GM23338 (cell line): ENCODE measurements at regions not wholly inside any gene's neighbourhood (a gene's known extent, or its start where the extent isn't known, plus 50 kb on each side); places are given as distances from the start of the nearest gene placed in this dataset.

ENCODE experiments used
- ATAC-seq: fragments of 200-7000 bp; cut with Tn5 transposase; 3 replicates; pipeline ENCODE4 v1.9.1; 2020
- DNase-seq: peaks from one replicate; pipeline ENCODE4 v3.0.0-alpha.2; 2015; ENCODE audit warnings: low spot score
- H2AFZ ChIP-seq: fragments of 200-600 bp; sonication (generic); 2 replicates; pipeline ENCODE4 v1.8.0; 2016; ENCODE audit warnings: antibody characterized with exemption, mild to moderate bottlenecking, moderate library complexity
- H3F3A ChIP-seq: fragments of 200-600 bp; sonication (generic); replicated peaks from 2 replicates; pipeline ENCODE4 v1.8.0; 2017; ENCODE audit warnings: antibody characterized with exemption, mixed run types, low read depth
- H3K27ac ChIP-seq: fragments of 200-600 bp; sonication (generic); 2 replicates; pipeline ENCODE4 v1.6.1; 2016; ENCODE audit warnings: low read depth
- H3K27me3 ChIP-seq: fragments of 200-600 bp; sonication (generic); 2 replicates; pipeline ENCODE4 v1.8.0; 2016; ENCODE audit warnings: mild to moderate bottlenecking, mixed run types, moderate library complexity; ENCODE audit not compliant: insufficient read depth
- H3K36me3 ChIP-seq: fragments of 200-600 bp; sonication (generic); 2 replicates; pipeline ENCODE4 v1.8.0; 2016; ENCODE audit warnings: mild to moderate bottlenecking; ENCODE audit not compliant: insufficient read depth
- H3K4me1 ChIP-seq: fragments of 200-600 bp; sonication (generic); 2 replicates; pipeline ENCODE4 v1.8.0; 2016; ENCODE audit warnings: mild to moderate bottlenecking, moderate library complexity; ENCODE audit not compliant: insufficient read depth
- H3K4me2 ChIP-seq: fragments of 200-600 bp; sonication (generic); 2 replicates; pipeline ENCODE4 v1.7.1; 2017; ENCODE audit warnings: mixed run types
- H3K4me3 ChIP-seq: fragments of 200-600 bp; sonication (generic); 2 replicates; pipeline ENCODE4 v1.6.1; 2016; ENCODE audit warnings: mixed run types
- H3K79me2 ChIP-seq: fragments of 200-600 bp; sonication (generic); replicated peaks from 2 replicates; pipeline ENCODE4 v1.8.0; 2017; ENCODE audit warnings: mild to moderate bottlenecking; ENCODE audit not compliant: insufficient read depth
- H3K9me2 ChIP-seq: fragments of 200-600 bp; sonication (generic); 2 replicates; pipeline ENCODE4 v1.8.0; 2017; ENCODE audit not compliant: insufficient read depth
- H4K20me1 ChIP-seq: fragments of 200-600 bp; sonication (generic); replicated peaks from 2 replicates; pipeline ENCODE4 v1.8.0; 2017; ENCODE audit warnings: mild to moderate bottlenecking; ENCODE audit not compliant: insufficient read depth
- H3K27ac Mint-ChIP-seq: 2 replicates; pipeline ENCODE4 v1.8.0; 2020; ENCODE audit warnings: inconsistent platforms, mild to moderate bottlenecking, moderate library complexity, mixed read lengths
- H3K27me3 Mint-ChIP-seq: 3 replicates; pipeline ENCODE4 v1.8.0; 2022; ENCODE audit warnings: low read depth, mild to moderate bottlenecking, moderate library complexity, mixed read lengths, inconsistent platforms; ENCODE audit not compliant: insufficient read depth, poor library complexity
- H3K36me3 Mint-ChIP-seq: 3 replicates; pipeline ENCODE4 v1.8.0; 2021; ENCODE audit warnings: low read depth, mild to moderate bottlenecking, inconsistent platforms, moderate library complexity, mixed read lengths
- H3K4me1 Mint-ChIP-seq: 3 replicates; pipeline ENCODE4 v1.8.0; 2020; ENCODE audit warnings: mild to moderate bottlenecking, inconsistent platforms, mixed read lengths
- H3K4me3 Mint-ChIP-seq: 3 replicates; pipeline ENCODE4 v1.8.0; 2021; ENCODE audit warnings: moderate library complexity, mild to moderate bottlenecking, inconsistent platforms, mixed read lengths
- H3K9me3 Mint-ChIP-seq: 3 replicates; pipeline ENCODE4 v1.8.0; 2020; ENCODE audit warnings: moderate library complexity, mild to moderate bottlenecking, inconsistent platforms, mixed read lengths
- CREB1 ChIP-seq: fragments of 250-450 bp; sonication (Bioruptor Pico); IDR thresholded peaks from 2 replicates; pipeline ENCODE4 v1.5.0; 2020; ENCODE audit warnings: low read depth, mild to moderate bottlenecking, moderate library complexity
- CTCF ChIP-seq, 2 experiments: fragments of 200-600 bp in 1 of 2; sonication (generic) in 1 of 2; conservative IDR thresholded peaks; 2 replicates each; pipeline versions ENCODE4 v1.5.1 to v1.6.1; 2016 to 2017; ENCODE audit warnings: antibody characterized with exemption in 2 of 2, low read depth in 2 of 2, mild to moderate bottlenecking in 2 of 2, moderate library complexity in 1 of 2
- EZH2 ChIP-seq: fragments of 200-600 bp; sonication (generic); IDR thresholded peaks from one replicate; pipeline ENCODE4 v1.8.0; 2017; ENCODE audit warnings: antibody characterized with exemption, mild to moderate bottlenecking, low read depth; ENCODE audit not compliant: unreplicated experiment
- EZH2phosphoT487 ChIP-seq: fragments of 200-600 bp; sonication (generic); IDR thresholded peaks from one replicate; pipeline ENCODE4 v1.8.1; 2018; ENCODE audit warnings: antibody characterized with exemption; ENCODE audit not compliant: unreplicated experiment
- JUNB ChIP-seq: IDR thresholded peaks from one replicate; pipeline ENCODE4 v1.6.1; 2016; ENCODE audit warnings: antibody characterized with exemption; ENCODE audit not compliant: unreplicated experiment
- NANOG ChIP-seq: IDR thresholded peaks from 2 replicates; pipeline ENCODE4 v1.6.1; 2016; ENCODE audit warnings: antibody characterized with exemption, borderline replicate concordance
- POLR2AphosphoS5 ChIP-seq: IDR thresholded peaks from 2 replicates; pipeline ENCODE4 v1.6.1; 2016; ENCODE audit warnings: antibody characterized with exemption, low read depth
- REST ChIP-seq: IDR thresholded peaks from one replicate; pipeline ENCODE4 v1.6.1; 2018; ENCODE audit warnings: antibody characterized with exemption; ENCODE audit not compliant: unreplicated experiment
- STAT1 ChIP-seq: IDR thresholded peaks from one replicate; pipeline ENCODE4 v1.6.1; 2016; ENCODE audit warnings: antibody characterized with exemption; ENCODE audit not compliant: unreplicated experiment
- ZNF114 ChIP-seq: fragments of 250-450 bp; sonication (Bioruptor Pico); IDR thresholded peaks from 2 replicates; pipeline ENCODE4 v1.5.0; 2020; ENCODE audit warnings: mild to moderate bottlenecking, moderate library complexity
- ZNF331 ChIP-seq: fragments of 250-450 bp; sonication (Bioruptor Pico); IDR thresholded peaks from 2 replicates; pipeline ENCODE4 v1.5.0; 2020; ENCODE audit warnings: low read depth, mild to moderate bottlenecking, moderate library complexity
- ZNF462 ChIP-seq: fragments of 250-450 bp; sonication (Bioruptor Pico); IDR thresholded peaks from 2 replicates; pipeline ENCODE4 v1.5.0; 2020; ENCODE audit warnings: mild to moderate bottlenecking, moderate library complexity
- TF ChIP-seq, protein P1 (sequence below): IDR thresholded peaks from 2 replicates; pipeline ENCODE4 v1.6.1; 2016; ENCODE audit warnings: antibody characterized with exemption

DNA sequence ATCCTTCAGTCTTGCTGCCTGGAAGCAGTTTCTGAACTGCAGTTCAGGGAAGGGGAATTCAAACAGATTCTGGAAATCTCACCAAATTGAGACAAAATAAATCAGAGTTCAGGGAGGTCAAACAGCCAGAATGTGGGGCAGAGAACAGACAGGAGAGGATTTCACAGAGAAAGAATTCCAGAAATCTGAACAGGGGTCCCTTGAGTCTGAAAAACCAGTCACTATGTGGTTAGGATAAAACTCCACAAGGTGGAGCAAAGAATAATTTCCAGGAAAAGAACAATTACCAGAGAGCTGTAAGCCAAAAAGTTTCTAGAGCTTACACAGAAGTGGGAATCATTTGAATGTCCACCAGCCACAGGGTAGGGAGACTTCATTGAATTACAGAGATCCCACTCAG is 84.7 kb downstream of the URB2 start:
- Histone ChIP-seq H3K27ac (no peak overlapping the region), H3K36me3 (peaks cover 5% of the 10 kb centered on the region; the same call in 1 of the 2 replicates), H3K79me2 (no peaks in the 10 kb centered on the region), H3K4me2 (no peak overlapping the region), H3K4me1 (peaks cover 13% of the 10 kb centered on the region), H2AFZ (peak overlapping the region; percentile 69), H3K4me3 (no peak overlapping the region), H3K27me3 (no peaks in the 10 kb centered on the region), H3K9me2 (peaks cover 4% of the 10 kb centered on the region; the same call in 1 of the 2 replicates), H3F3A (no peaks in the 10 kb centered on the region), H4K20me1 (no peaks in the 10 kb centered on the region)
- peaks cover 38% of the 10 kb centered on the region for H3K36me3 Mint-ChIP-seq
- ATAC-seq (peak; percentile 33), DNase-seq (no peak)
- H3K27me3 Mint-ChIP-seq: no peaks in the 10 kb centered on the region
- peak overlapping the region; percentile 65 for H3K27ac Mint-ChIP-seq
- H3K9me3 Mint-ChIP-seq: peaks cover 30% of the 10 kb centered on the region
- TF ChIP-seq STAT1 (no peak), EZH2phosphoT487 (no peak), ZNF331 (no peak), POLR2AphosphoS5 (no peak), CTCF (conservative IDR thresholded peaks at IDR 0.05; ENCODE audit: low read depth in 2 of 2) (no peak), CREB1 (CRISPR knock-in tag) (no peak), JUNB (no peak), ZNF114 (no peak), ZNF462 (no peak), NANOG (no peak), EZH2 (no peak), REST (no peak)
- TF ChIP-seq, protein P1, sequence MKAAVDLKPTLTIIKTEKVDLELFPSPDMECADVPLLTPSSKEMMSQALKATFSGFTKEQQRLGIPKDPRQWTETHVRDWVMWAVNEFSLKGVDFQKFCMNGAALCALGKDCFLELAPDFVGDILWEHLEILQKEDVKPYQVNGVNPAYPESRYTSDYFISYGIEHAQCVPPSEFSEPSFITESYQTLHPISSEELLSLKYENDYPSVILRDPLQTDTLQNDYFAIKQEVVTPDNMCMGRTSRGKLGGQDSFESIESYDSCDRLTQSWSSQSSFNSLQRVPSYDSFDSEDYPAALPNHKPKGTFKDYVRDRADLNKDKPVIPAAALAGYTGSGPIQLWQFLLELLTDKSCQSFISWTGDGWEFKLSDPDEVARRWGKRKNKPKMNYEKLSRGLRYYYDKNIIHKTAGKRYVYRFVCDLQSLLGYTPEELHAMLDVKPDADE: no peak
- H3K4me3 Mint-ChIP-seq: no peak overlapping the region
- H3K4me1 Mint-ChIP-seq: peaks cover 32% of the 10 kb centered on the region
